ENCODE measurements at regions not wholly inside any gene's neighbourhood (a gene's known extent, or its start where the extent isn't known, plus 50 kb on each side); places are given as distances from the start of the nearest gene placed in this dataset.
"Not testable (repeated sequence)": the region's sequence is repeated elsewhere in the genome, so short reads cannot be mapped to it uniquely, and the experiment has no call there.

GRCh38 chr1:41975121-41975520 lies 56.4 kb upstream of the HIVEP3 start:
- DNase-seq (ENCODE audit: low read depth, low spot score), result no peak
- TF ChIP-seq POLR2AphosphoS5 (IDR thresholded peaks at IDR 0.05; ENCODE audit: borderline replicate concordance, low read depth, low read length) (no peak), FOXP2 (optimal IDR thresholded peaks at IDR 0.05; ENCODE audit: control extremely low read depth, extremely low read length, insufficient read depth) (no peak), EZH2 (IDR thresholded peaks at IDR 0.05) (no peak)
- no peak overlapping the region for H3K9ac ChIP-seq (ENCODE audit: insufficient read length)
- no peaks in the 10 kb centered on the region for H3K36me3 ChIP-seq (ENCODE audit: insufficient read depth, low read length)
- no peaks in the 10 kb centered on the region for H3K9me3 ChIP-seq (ENCODE audit: low read depth, low read length)
- no peak overlapping the region for H3K27ac ChIP-seq
- no peak overlapping the region for H3K4me3 ChIP-seq

- not testable (repeated sequence) for H3K9me3 ChIP-seq (ENCODE audit: low read depth, low read length); H3K4me3 ChIP-seq; H3K27ac ChIP-seq; H3K36me3 ChIP-seq (ENCODE audit: insufficient read depth, low read length); H3K9ac ChIP-seq (ENCODE audit: insufficient read length); DNase-seq (ENCODE audit: low read depth, low spot score)
These were observed 49.8 kb upstream of the HIVEP3 start for GRCh38 chr1:41968557-41968956.

Data from SK-N-MC (cell line).